Sigmoid colon (tissue), 6 donors: ENCODE measurements at regions not wholly inside any gene's neighbourhood (a gene's known extent, or its start where the extent isn't known, plus 50 kb on each side); places are given as distances from the start of the nearest gene placed in this dataset.

Experiments used
- DNase-seq: peaks from one replicate; pipeline ENCODE4 v3.0.0-alpha.2; 2019
- H3K27ac ChIP-seq, 4 donors: fragments of 200-600 bp; sonication (generic); one replicate each; pipeline ENCODE4 v1.5.1; 2016 to 2019; ENCODE audit warnings: mild to moderate bottlenecking in 1 of 4
- H3K27me3 ChIP-seq, 3 donors: fragments of 200-600 bp; sonication (generic); one replicate each; pipeline ENCODE4 v1.5.1; 2019; ENCODE audit warnings: mild to moderate bottlenecking in 1 of 3
- H3K36me3 ChIP-seq, 4 donors: fragments of 200-600 bp; sonication (generic); one replicate each; pipeline ENCODE4 v1.5.1; 2016 to 2019
- H3K4me1 ChIP-seq, 4 donors: fragments of 200-600 bp; sonication (generic); one replicate each; pipeline ENCODE4 v1.5.1; 2017 to 2019
- H3K4me3 ChIP-seq, 4 donors: fragments of 200-600 bp; sonication (generic); one replicate each; pipeline ENCODE4 v1.5.1; 2017 to 2019; ENCODE audit warnings: mild to moderate bottlenecking in 2 of 4, moderate library complexity in 1 of 4
- H3K9me3 ChIP-seq, 4 donors: fragments of 200-600 bp in 3 of 4; sonication (generic) in 3 of 4; one replicate each; pipeline versions ENCODE4 v1.5.1 to v1.6.1; 2013 to 2019
- CTCF ChIP-seq, 4 experiments: fragments of 450-650 bp in 3 of 4; fragments of 200-600 bp in 1 of 4; IDR thresholded peaks; one replicate each; pipeline ENCODE4 v1.5.1; 2016 to 2019; ENCODE audit warnings: antibody characterized with exemption in 4 of 4, mild to moderate bottlenecking in 3 of 4, moderate library complexity in 2 of 4
- EP300 ChIP-seq, 4 donors: sonication (generic); formaldehyde crosslinking; IDR thresholded peaks; one replicate each; pipeline ENCODE4 v1.6.1; 2017; ENCODE audit warnings: antibody characterized with exemption in 4 of 4
- POLR2A ChIP-seq, 2 donors: fragments of 450-650 bp; IDR thresholded peaks; one replicate each; pipeline ENCODE4 v1.6.1; 2016; ENCODE audit warnings: antibody characterized with exemption in 2 of 2, mild to moderate bottlenecking in 2 of 2, moderate library complexity in 2 of 2
- POLR2AphosphoS5 ChIP-seq, 4 donors: sonication (generic); formaldehyde crosslinking; IDR thresholded peaks; one replicate each; pipeline ENCODE4 v1.6.1; 2017; ENCODE audit warnings: antibody characterized with exemption in 4 of 4
- WGBS, 2 donors: extraction: QIAGEN DNeasy Blood & Tissue Kit; methylation state at CpG; one replicate each; pipeline ENCODE4 v1.1.7; 2013; 5-methylcytosine and 5-hydroxymethylcytosine counted together
- intact Hi-C: fragments of 100-400 bp; cut with DNase I; formaldehyde crosslinking; loops from one replicate; pipeline ENCODE4 v1.15.1; 2023
- donor health status: healthy with polysubstance abuse.
- donor health status: healthy.

- Histone ChIP-seq H3K36me3 (no peaks in the 10 kb centered on the region), H3K4me1 (peaks cover 0 to 42% (median 35%) of the 10 kb centered on the region in 4 donors), H3K27me3 (no peaks in the 10 kb centered on the region), H3K9me3 (no peaks in the 10 kb centered on the region), H3K4me3 (no peak overlapping the region), H3K27ac (no peak overlapping the region)
- WGBS, 2 donors: 50 to 68% methylated on average over 11 of the region's 11 CpGs
- TF ChIP-seq CTCF (IDR thresholded peaks at IDR 0.05): no peak
- TF ChIP-seq POLR2AphosphoS5 (IDR thresholded peaks at IDR 0.05): peak in 1 of 4 donors; percentile 25
- no peak for TF ChIP-seq POLR2A (IDR thresholded peaks at IDR 0.05)
- DNase-seq: peak; percentile 76
- intact Hi-C loops: no loop called here
Measured at GRCh38 chr9:105114964-105115728, 129.3 kb upstream of the SLC44A1 start.

GRCh38 chr9:105116052-105116868 is 128.2 kb upstream of the SLC44A1 start:
- 93% methylated on average over 9 of the region's 9 CpGs for WGBS, 2 donors
- no peak overlapping the region for H3K4me3 ChIP-seq
- H3K27me3 ChIP-seq: no peaks in the 10 kb centered on the region
- H3K9me3 ChIP-seq: no peaks in the 10 kb centered on the region
- intact Hi-C loops: no loop called here
- TF ChIP-seq POLR2A (IDR thresholded peaks at IDR 0.05) (no peak), POLR2AphosphoS5 (IDR thresholded peaks at IDR 0.05) (no peak), EP300 (IDR thresholded peaks at IDR 0.05) (no peak), CTCF (IDR thresholded peaks at IDR 0.05) (no peak)
- DNase-seq: no peak
- peaks cover 0 to 42% (median 35%) of the 10 kb centered on the region in 4 donors for H3K4me1 ChIP-seq
- no peaks in the 10 kb centered on the region for H3K36me3 ChIP-seq
- H3K27ac ChIP-seq: peak overlapping the region in 3 of 4 donors; percentile 37 to 50 (median 40)

DNA sequence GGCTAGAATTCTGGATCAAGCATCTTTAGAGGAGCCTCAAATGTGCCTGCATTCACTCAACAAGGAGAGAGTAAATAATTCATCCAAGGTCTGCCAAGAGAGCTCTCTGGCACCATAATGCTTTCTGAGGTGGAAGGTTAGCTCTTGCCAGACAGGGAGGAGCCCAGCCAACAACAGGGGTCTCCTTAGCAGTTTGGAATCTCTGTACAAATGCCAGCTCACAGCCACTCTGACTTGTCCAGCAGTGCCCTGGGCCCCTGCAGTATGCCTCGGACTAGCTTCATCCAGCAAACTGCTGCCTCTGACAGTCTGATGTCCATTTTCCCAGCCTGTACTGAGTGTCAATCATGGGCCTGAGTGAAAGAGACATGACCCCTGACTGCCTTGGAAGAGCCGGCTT is 127.2 kb upstream of the SLC44A1 start:
- H3K4me3 ChIP-seq: no peak overlapping the region
- no peak for TF ChIP-seq EP300 (IDR thresholded peaks at IDR 0.05)
- no peak for TF ChIP-seq POLR2A (IDR thresholded peaks at IDR 0.05)
- TF ChIP-seq POLR2AphosphoS5 (IDR thresholded peaks at IDR 0.05): peak in 2 of 4 donors; percentile 48 to 52
- H3K36me3 ChIP-seq: no peaks in the 10 kb centered on the region
- no peaks in the 10 kb centered on the region for H3K9me3 ChIP-seq
- H3K27ac ChIP-seq: peak overlapping the region in 3 of 4 donors; percentile 31 to 50 (median 37)
- intact Hi-C loops: no loop called here
- peaks cover 0 to 42% (median 35%) of the 10 kb centered on the region in 4 donors for H3K4me1 ChIP-seq
- DNase-seq: no peak
- WGBS, 2 donors: 93 to 99% methylated on average over 2 of the region's 2 CpGs
- no peaks in the 10 kb centered on the region for H3K27me3 ChIP-seq

GRCh38 chr9:105118636-105119035 is 125.8 kb upstream of the SLC44A1 start:
- TF ChIP-seq EP300 (IDR thresholded peaks at IDR 0.05): no peak
- TF ChIP-seq CTCF (IDR thresholded peaks at IDR 0.05): no peak
- no peak for TF ChIP-seq POLR2AphosphoS5 (IDR thresholded peaks at IDR 0.05)
- no peak for TF ChIP-seq POLR2A (IDR thresholded peaks at IDR 0.05)
- H3K4me3 ChIP-seq: no peak overlapping the region
- peaks cover 0 to 42% (median 35%) of the 10 kb centered on the region in 4 donors for H3K4me1 ChIP-seq
- H3K27ac ChIP-seq: peak overlapping the region in 3 of 4 donors; percentile 56 to 65 (median 58)
- H3K36me3 ChIP-seq: no peaks in the 10 kb centered on the region
- H3K27me3 ChIP-seq: no peaks in the 10 kb centered on the region
- H3K9me3 ChIP-seq: no peaks in the 10 kb centered on the region
- WGBS, 2 donors: 26 to 66% methylated on average over 5 of the region's 5 CpGs
- intact Hi-C loops: no loop called here
- DNase-seq: no peak

DNA sequence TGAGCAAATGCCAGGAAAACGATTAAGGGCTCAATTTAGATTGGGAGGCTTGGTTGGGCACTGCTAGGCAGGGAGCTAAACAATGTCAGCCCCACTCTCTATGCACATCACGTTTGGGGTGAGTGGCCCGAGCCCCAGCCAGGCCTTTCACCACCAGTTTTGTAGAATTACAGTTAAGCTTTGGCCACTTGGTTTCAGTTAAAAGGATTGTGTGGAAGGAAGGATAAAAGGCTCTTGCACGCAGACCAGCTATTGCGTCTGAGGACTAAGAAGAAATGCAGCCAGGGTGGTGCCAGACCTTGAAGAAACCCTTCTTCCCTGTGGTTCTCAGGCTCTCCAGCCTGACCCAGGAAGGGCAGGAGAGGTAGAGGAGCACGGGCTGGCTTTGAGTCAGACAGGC is 125.3 kb upstream of the SLC44A1 start:
- H3K27me3 ChIP-seq: no peaks in the 10 kb centered on the region
- H3K9me3 ChIP-seq: no peaks in the 10 kb centered on the region
- 54 to 76% methylated on average over 6 of the region's 6 CpGs for WGBS, 2 donors
- H3K27ac ChIP-seq: peak overlapping the region in 3 of 4 donors; percentile 56 to 65 (median 58)
- no peak for TF ChIP-seq POLR2AphosphoS5 (IDR thresholded peaks at IDR 0.05)
- TF ChIP-seq POLR2A (IDR thresholded peaks at IDR 0.05): no peak
- no peak for TF ChIP-seq EP300 (IDR thresholded peaks at IDR 0.05)
- no peak for TF ChIP-seq CTCF (IDR thresholded peaks at IDR 0.05)
- H3K4me3 ChIP-seq: no peak overlapping the region
- peaks cover 0 to 42% (median 35%) of the 10 kb centered on the region in 4 donors for H3K4me1 ChIP-seq
- H3K36me3 ChIP-seq: no peaks in the 10 kb centered on the region
- intact Hi-C loops: no loop called here
- DNase-seq: no peak
